MCF 10A (cell line): ENCODE measurements at regions not wholly inside any gene's neighbourhood (a gene's known extent, or its start where the extent isn't known, plus 50 kb on each side); places are given as distances from the start of the nearest gene placed in this dataset.

ENCODE experiments used
- BruUV-seq: library from RNA; stranded (reverse); fragments of 400-500 nt; replicated peaks from 2 replicates; lab custom pipeline; 2021; lab: Mats Ljungman, UMichigan
- CTCF ChIA-PET: fragments of 300-600 bp; sonication (Branson Sonifier 250); formaldehyde crosslinking; extraction: SDS; loops from one replicate; lab custom pipeline; 2021; ENCODE audit warnings: antibody characterized with exemption, inconsistent platforms; lab: Yijun Ruan, JAX
- POLR2A ChIA-PET: fragments of 300-600, 350-650 bp; sonication (Branson Sonifier 250); formaldehyde crosslinking; extraction: SDS; loops from one replicate; lab custom pipeline; 2020; ENCODE audit warnings: antibody characterized with exemption, inconsistent platforms; lab: Yijun Ruan, JAX
- DNase-seq: peaks from one replicate; pipeline ENCODE4 v3.0.0-alpha.2; 2018; ENCODE audit not compliant: unreplicated experiment
- H3K27ac Mint-ChIP-seq: one replicate; pipeline ENCODE4 v1.8.0; 2022; ENCODE audit warnings: mild to moderate bottlenecking, low read depth, mixed read lengths; ENCODE audit not compliant: unreplicated experiment
- H3K27me3 Mint-ChIP-seq: one replicate; pipeline ENCODE4 v1.8.0; 2022; ENCODE audit warnings: mixed read lengths; ENCODE audit not compliant: insufficient read depth, unreplicated experiment
- H3K36me3 Mint-ChIP-seq: one replicate; pipeline ENCODE4 v1.8.0; 2022; ENCODE audit warnings: mild to moderate bottlenecking, moderate library complexity, mixed read lengths; ENCODE audit not compliant: insufficient read depth, unreplicated experiment
- H3K4me1 Mint-ChIP-seq: one replicate; pipeline ENCODE4 v1.8.0; 2022; ENCODE audit warnings: mixed read lengths; ENCODE audit not compliant: insufficient read depth, unreplicated experiment
- H3K4me3 Mint-ChIP-seq: one replicate; pipeline ENCODE4 v1.8.0; 2022; ENCODE audit warnings: mild to moderate bottlenecking, moderate library complexity, mixed read lengths; ENCODE audit not compliant: unreplicated experiment
- H3K9me3 Mint-ChIP-seq: one replicate; pipeline ENCODE4 v1.8.0; 2022; ENCODE audit warnings: mixed read lengths; ENCODE audit not compliant: unreplicated experiment
- CTCF ChIP-seq: fragments of 200-600 bp; IDR thresholded peaks from one replicate; pipeline ENCODE4 v1.8.0; 2022; ENCODE audit warnings: antibody characterized with exemption, mild to moderate bottlenecking; ENCODE audit not compliant: unreplicated experiment
- intact Hi-C: fragments of 100-400 bp; cut with micrococcal nuclease; formaldehyde crosslinking; loops from 2 replicates; pipeline ENCODE4 v1.14.1; 2022

DNA sequence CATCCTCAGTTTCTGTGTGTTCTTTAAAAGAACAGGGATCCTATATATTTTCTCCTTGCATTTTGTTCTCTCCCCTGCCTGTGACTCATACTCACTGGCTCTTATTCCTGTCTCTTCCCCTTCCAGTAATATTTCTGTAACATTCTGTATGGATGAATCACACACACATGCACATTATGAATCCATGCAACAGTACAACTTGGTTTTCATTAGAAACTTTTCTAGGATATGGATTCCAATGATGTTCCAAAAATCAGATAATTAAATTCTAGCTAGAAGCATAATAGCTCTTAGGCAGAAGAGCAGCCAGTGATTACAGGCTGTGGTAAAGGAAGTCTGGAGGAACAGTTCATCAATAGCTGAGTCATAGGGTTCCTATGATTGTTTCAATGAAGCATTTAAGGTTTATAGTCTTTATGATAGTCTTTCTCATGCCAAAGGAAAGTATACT lies 119.6 kb upstream of the PMFBP1 start:
- H3K36me3 Mint-ChIP-seq: peaks cover 11% of the 10 kb centered on the region
- BruUV-seq: no TSS peak
- POLR2A ChIA-PET: interaction anchor here (0.8 to 1.8 kb wide), 9 partner anchors 8 to 762 kb away, joined by 3 to 6 read pairs (median 3); partner anchors contain the start of genes DHX38 and TXNL4B
- peaks cover 45% of the 10 kb centered on the region for H3K4me1 Mint-ChIP-seq
- intact Hi-C loops: no loop called here
- peak overlapping the region; percentile 96 for H3K27ac Mint-ChIP-seq
- no peak for TF ChIP-seq CTCF
- peak overlapping the region; percentile 61 for H3K4me3 Mint-ChIP-seq
- H3K9me3 Mint-ChIP-seq: peaks cover 14% of the 10 kb centered on the region
- CTCF ChIA-PET: interaction anchor here (0.8 to 2.1 kb wide), 4 partner anchors 28 to 175 kb away, joined by 3 to 8 read pairs (median 4); no protein-coding TSS in a partner anchor
- no peaks in the 10 kb centered on the region for H3K27me3 Mint-ChIP-seq
- DNase-seq: peak; percentile 89

GRCh38 chr16:72291121-72291520 lies 119.2 kb upstream of the PMFBP1 start:
- H3K4me1 Mint-ChIP-seq: peaks cover 48% of the 10 kb centered on the region
- BruUV-seq: TSS peak; percentile 90

DNA sequence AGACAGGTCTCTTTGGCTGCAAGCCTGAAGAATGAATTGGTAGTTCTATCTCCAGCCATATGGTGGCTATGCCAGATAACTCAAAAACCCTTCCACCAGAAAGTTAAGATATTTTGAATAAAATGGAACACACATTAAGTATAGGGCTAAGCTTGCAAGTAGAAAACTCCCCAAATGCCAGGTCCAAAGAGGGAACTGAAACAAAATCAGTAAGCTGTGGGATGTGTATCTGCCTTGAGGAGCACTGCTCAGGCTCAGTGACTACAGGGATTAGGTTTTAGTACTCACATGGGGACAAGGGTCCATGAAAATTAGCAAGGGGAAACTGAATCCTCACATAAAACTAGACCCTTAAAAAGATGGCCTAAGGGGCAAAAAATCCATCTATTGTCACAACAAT lies 115.7 kb upstream of the PMFBP1 start:
- POLR2A ChIA-PET: no interaction called here
- H3K27ac Mint-ChIP-seq: peak overlapping the region; percentile 96
- BruUV-seq: TSS peak; percentile 49
- no peaks in the 10 kb centered on the region for H3K27me3 Mint-ChIP-seq
- TF ChIP-seq CTCF: no peak
- H3K9me3 Mint-ChIP-seq: no peaks in the 10 kb centered on the region
- H3K36me3 Mint-ChIP-seq: peaks cover 11% of the 10 kb centered on the region
- intact Hi-C loops: no loop called here
- H3K4me1 Mint-ChIP-seq: peaks cover 53% of the 10 kb centered on the region
- H3K4me3 Mint-ChIP-seq: no peak overlapping the region
- no peak for DNase-seq
- CTCF ChIA-PET: interaction anchor here (3.6 kb wide), 1 partner anchor 17 kb away, joined by 14 read pairs; no protein-coding TSS in a partner anchor

More at GRCh38 chr16:72291121-72291520, 119.2 kb upstream of the PMFBP1 start:
- intact Hi-C loops: no loop called here
- Mint-ChIP-seq H3K4me3 (peak overlapping the region; percentile 61), H3K36me3 (peaks cover 11% of the 10 kb centered on the region), H3K9me3 (peaks cover 13% of the 10 kb centered on the region), H3K27ac (peak overlapping the region; percentile 96), H3K27me3 (no peaks in the 10 kb centered on the region)
- DNase-seq: no peak
- POLR2A ChIA-PET: interaction anchor here (0.9 to 1.8 kb wide), 6 partner anchors 8 to 763 kb away, joined by 3 to 6 read pairs (median 4); partner anchors contain the start of genes DHX38 and TXNL4B
- no peak for TF ChIP-seq CTCF
- CTCF ChIA-PET: interaction anchor here (0.8 to 1.3 kb wide), 3 partner anchors 28 to 176 kb away, joined by 3 to 4 read pairs (median 3); no protein-coding TSS in a partner anchor

- intact Hi-C loops: no loop called here
- Mint-ChIP-seq H3K9me3 (no peaks in the 10 kb centered on the region), H3K4me1 (peaks cover 50% of the 10 kb centered on the region), H3K27me3 (no peaks in the 10 kb centered on the region), H3K27ac (peak overlapping the region; percentile 96), H3K4me3 (no peak overlapping the region), H3K36me3 (peaks cover 11% of the 10 kb centered on the region)
- no TSS peak for BruUV-seq
- ChIA-PET CTCF (interaction anchor here (0.8 to 3.6 kb wide), 2 partner anchors 16 to 22 kb away, joined by 3 to 14 read pairs; no protein-coding TSS in a partner anchor), POLR2A (interaction anchor here (0.6 kb wide), 1 partner anchor 782 kb away, joined by 3 read pairs; no protein-coding TSS in a partner anchor)
- no peak for TF ChIP-seq CTCF
- DNase-seq: peak; percentile 21
Observed at GRCh38 chr16:72286936-72287620, 115.1 kb upstream of the PMFBP1 start.
